ENCODE measurements at regions not wholly inside any gene's neighbourhood (a gene's known extent, or its start where the extent isn't known, plus 50 kb on each side); places are given as distances from the start of the nearest gene placed in this dataset.

- TF ChIP-seq POLR2A (IDR thresholded peaks at IDR 0.05; ENCODE audit: low read length), result no peak
- TF ChIP-seq GATA1 (IDR thresholded peaks at IDR 0.05; ENCODE audit: low read depth, low read length), result no peak
These were observed 884.4 kb upstream of the CELF2 start for GRCh38 chr10:10133281-10133680.
